ENCODE measurements at regions not wholly inside any gene's neighbourhood (a gene's known extent, or its start where the extent isn't known, plus 50 kb on each side); places are given as distances from the start of the nearest gene placed in this dataset.

DNA sequence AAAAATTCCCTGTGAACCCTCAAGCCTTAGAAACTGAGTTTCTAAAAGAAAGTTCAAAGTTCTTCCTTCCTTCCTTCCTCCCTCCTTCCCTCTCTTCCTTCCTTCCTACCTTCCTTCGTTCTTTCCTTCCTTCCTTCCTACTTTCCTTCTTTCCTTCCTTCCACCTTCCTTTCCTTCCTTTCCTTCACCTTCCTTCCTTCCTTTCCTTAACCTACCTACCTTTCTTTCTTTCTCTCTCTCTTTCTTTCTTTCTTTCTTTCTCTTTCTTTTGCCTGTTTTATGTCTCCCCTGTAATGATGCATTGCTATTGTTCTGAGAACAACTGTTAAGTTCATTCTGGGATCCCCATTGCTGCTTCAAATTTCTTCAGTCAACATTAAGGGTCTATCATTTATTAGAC is 551.1 kb downstream of the TFEC start:
- TF ChIP-seq ZNF621 (tag by site-specific recombination; IDR thresholded peaks at IDR 0.05) (no peak), ZNF37A (tag by site-specific recombination; IDR thresholded peaks at IDR 0.05) (no peak), HOXA7 (CRISPR knock-in tag; IDR thresholded peaks at IDR 0.05; ENCODE audit: borderline replicate concordance) (no peak), ZNF274 (IDR thresholded peaks at IDR 0.05; ENCODE audit: low read length) (no peak), ZNF274 (tag by site-specific recombination; IDR thresholded peaks at IDR 0.05; ENCODE audit: borderline replicate concordance) (no peak), ZBTB21 (tag by site-specific recombination; IDR thresholded peaks at IDR 0.05) (no peak), ZNF610 (tag by site-specific recombination; IDR thresholded peaks at IDR 0.05; ENCODE audit: borderline replicate concordance) (no peak), YY1 (tag by site-specific recombination; IDR thresholded peaks at IDR 0.05) (no peak), ZNF521 (tag by site-specific recombination; IDR thresholded peaks at IDR 0.05) (no peak), KLF16 (tag by site-specific recombination; IDR thresholded peaks at IDR 0.05) (no peak), BCL11A (tag by site-specific recombination; IDR thresholded peaks at IDR 0.05; ENCODE audit: low read depth) (no peak)
- TF ChIP-seq, protein P1, sequence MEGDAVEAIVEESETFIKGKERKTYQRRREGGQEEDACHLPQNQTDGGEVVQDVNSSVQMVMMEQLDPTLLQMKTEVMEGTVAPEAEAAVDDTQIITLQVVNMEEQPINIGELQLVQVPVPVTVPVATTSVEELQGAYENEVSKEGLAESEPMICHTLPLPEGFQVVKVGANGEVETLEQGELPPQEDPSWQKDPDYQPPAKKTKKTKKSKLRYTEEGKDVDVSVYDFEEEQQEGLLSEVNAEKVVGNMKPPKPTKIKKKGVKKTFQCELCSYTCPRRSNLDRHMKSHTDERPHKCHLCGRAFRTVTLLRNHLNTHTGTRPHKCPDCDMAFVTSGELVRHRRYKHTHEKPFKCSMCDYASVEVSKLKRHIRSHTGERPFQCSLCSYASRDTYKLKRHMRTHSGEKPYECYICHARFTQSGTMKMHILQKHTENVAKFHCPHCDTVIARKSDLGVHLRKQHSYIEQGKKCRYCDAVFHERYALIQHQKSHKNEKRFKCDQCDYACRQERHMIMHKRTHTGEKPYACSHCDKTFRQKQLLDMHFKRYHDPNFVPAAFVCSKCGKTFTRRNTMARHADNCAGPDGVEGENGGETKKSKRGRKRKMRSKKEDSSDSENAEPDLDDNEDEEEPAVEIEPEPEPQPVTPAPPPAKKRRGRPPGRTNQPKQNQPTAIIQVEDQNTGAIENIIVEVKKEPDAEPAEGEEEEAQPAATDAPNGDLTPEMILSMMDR (tag by site-specific recombination; IDR thresholded peaks at IDR 0.05), result no peak
- TF ChIP-seq, protein P2, sequence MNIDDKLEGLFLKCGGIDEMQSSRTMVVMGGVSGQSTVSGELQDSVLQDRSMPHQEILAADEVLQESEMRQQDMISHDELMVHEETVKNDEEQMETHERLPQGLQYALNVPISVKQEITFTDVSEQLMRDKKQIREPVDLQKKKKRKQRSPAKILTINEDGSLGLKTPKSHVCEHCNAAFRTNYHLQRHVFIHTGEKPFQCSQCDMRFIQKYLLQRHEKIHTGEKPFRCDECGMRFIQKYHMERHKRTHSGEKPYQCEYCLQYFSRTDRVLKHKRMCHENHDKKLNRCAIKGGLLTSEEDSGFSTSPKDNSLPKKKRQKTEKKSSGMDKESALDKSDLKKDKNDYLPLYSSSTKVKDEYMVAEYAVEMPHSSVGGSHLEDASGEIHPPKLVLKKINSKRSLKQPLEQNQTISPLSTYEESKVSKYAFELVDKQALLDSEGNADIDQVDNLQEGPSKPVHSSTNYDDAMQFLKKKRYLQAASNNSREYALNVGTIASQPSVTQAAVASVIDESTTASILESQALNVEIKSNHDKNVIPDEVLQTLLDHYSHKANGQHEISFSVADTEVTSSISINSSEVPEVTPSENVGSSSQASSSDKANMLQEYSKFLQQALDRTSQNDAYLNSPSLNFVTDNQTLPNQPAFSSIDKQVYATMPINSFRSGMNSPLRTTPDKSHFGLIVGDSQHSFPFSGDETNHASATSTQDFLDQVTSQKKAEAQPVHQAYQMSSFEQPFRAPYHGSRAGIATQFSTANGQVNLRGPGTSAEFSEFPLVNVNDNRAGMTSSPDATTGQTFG (tag by site-specific recombination; IDR thresholded peaks at IDR 0.05; ENCODE audit: borderline replicate concordance), result no peak
- TF ChIP-seq, protein P3, sequence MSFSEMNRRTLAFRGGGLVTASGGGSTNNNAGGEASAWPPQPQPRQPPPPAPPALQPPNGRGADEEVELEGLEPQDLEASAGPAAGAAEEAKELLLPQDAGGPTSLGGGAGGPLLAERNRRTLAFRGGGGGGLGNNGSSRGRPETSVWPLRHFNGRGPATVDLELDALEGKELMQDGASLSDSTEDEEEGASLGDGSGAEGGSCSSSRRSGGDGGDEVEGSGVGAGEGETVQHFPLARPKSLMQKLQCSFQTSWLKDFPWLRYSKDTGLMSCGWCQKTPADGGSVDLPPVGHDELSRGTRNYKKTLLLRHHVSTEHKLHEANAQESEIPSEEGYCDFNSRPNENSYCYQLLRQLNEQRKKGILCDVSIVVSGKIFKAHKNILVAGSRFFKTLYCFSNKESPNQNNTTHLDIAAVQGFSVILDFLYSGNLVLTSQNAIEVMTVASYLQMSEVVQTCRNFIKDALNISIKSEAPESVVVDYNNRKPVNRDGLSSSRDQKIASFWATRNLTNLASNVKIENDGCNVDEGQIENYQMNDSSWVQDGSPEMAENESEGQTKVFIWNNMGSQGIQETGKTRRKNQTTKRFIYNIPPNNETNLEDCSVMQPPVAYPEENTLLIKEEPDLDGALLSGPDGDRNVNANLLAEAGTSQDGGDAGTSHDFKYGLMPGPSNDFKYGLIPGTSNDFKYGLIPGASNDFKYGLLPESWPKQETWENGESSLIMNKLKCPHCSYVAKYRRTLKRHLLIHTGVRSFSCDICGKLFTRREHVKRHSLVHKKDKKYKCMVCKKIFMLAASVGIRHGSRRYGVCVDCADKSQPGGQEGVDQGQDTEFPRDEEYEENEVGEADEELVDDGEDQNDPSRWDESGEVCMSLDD (tag by site-specific recombination; IDR thresholded peaks at IDR 0.05), result no peak
- TF ChIP-seq, protein P4, sequence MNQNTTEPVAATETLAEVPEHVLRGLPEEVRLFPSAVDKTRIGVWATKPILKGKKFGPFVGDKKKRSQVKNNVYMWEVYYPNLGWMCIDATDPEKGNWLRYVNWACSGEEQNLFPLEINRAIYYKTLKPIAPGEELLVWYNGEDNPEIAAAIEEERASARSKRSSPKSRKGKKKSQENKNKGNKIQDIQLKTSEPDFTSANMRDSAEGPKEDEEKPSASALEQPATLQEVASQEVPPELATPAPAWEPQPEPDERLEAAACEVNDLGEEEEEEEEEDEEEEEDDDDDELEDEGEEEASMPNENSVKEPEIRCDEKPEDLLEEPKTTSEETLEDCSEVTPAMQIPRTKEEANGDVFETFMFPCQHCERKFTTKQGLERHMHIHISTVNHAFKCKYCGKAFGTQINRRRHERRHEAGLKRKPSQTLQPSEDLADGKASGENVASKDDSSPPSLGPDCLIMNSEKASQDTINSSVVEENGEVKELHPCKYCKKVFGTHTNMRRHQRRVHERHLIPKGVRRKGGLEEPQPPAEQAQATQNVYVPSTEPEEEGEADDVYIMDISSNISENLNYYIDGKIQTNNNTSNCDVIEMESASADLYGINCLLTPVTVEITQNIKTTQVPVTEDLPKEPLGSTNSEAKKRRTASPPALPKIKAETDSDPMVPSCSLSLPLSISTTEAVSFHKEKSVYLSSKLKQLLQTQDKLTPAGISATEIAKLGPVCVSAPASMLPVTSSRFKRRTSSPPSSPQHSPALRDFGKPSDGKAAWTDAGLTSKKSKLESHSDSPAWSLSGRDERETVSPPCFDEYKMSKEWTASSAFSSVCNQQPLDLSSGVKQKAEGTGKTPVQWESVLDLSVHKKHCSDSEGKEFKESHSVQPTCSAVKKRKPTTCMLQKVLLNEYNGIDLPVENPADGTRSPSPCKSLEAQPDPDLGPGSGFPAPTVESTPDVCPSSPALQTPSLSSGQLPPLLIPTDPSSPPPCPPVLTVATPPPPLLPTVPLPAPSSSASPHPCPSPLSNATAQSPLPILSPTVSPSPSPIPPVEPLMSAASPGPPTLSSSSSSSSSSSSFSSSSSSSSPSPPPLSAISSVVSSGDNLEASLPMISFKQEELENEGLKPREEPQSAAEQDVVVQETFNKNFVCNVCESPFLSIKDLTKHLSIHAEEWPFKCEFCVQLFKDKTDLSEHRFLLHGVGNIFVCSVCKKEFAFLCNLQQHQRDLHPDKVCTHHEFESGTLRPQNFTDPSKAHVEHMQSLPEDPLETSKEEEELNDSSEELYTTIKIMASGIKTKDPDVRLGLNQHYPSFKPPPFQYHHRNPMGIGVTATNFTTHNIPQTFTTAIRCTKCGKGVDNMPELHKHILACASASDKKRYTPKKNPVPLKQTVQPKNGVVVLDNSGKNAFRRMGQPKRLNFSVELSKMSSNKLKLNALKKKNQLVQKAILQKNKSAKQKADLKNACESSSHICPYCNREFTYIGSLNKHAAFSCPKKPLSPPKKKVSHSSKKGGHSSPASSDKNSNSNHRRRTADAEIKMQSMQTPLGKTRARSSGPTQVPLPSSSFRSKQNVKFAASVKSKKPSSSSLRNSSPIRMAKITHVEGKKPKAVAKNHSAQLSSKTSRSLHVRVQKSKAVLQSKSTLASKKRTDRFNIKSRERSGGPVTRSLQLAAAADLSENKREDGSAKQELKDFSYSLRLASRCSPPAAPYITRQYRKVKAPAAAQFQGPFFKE (tag by site-specific recombination; IDR thresholded peaks at IDR 0.05; ENCODE audit: borderline replicate concordance), result no peak
